GM18502 (cell line): ENCODE measurements at regions not wholly inside any gene's neighbourhood (a gene's known extent, or its start where the extent isn't known, plus 50 kb on each side); places are given as distances from the start of the nearest gene placed in this dataset.
A peak's percentile ranks its signal among the peaks of the same experiment; 100 is the strongest.
"Not testable (repeated sequence)": the region's sequence is repeated elsewhere in the genome, so short reads cannot be mapped to it uniquely, and the experiment has no call there.

Experiments used
- ATAC-seq: cut with Tn5 transposase; IDR thresholded peaks from one replicate; pipeline ENCODE4 v1.9.1; 2021; ENCODE audit warnings: mild to moderate bottlenecking; ENCODE audit not compliant: unreplicated experiment, poor library complexity

DNA sequence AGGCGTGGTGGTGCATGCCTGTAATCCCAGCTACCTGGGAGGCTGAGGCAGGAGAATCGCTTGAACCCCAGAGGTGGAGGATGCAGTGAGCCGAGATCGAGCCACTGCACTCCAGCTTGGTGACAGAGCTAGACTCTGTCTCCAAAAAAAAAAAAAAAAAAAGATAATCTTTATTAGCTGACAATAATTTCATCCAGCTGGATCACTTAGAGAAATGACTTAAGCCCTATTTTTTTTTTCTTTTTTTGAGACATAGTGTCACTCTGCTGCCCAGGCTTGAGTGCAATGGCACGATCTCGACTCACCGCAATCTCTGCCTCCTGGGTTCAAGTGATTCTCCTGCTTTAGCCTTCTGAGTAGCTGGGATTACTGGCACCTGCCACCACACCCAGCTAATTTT is 51.6 kb upstream of the MAP4K4 start:
- ATAC-seq = not testable (repeated sequence)

DNA sequence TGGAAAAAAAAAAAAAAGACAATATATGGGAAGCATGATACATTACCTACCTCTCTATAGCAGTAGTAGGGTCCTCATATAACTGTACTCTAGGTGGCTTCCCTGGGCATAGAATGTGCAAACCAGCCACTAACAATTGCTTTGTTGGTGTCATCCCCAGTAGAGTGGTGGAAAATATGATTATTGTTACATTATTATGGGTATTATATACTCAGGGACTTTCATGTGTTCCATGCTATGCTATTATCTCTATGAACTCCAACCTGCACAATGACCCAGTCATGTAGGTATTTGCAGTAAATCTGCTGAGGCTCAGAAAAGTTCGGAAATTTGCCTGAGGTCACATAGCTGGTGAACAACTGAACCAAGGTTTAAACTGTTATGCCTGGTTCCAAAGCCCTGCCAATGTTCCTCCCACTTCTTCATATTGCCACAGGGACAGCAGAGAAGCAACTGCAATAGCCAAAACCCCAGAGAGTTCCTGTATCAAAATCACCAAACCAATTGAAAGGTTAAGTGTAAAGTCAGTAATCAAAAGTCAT is 52.6 kb upstream of the MAP4K4 start:
- no peak for ATAC-seq

DNA sequence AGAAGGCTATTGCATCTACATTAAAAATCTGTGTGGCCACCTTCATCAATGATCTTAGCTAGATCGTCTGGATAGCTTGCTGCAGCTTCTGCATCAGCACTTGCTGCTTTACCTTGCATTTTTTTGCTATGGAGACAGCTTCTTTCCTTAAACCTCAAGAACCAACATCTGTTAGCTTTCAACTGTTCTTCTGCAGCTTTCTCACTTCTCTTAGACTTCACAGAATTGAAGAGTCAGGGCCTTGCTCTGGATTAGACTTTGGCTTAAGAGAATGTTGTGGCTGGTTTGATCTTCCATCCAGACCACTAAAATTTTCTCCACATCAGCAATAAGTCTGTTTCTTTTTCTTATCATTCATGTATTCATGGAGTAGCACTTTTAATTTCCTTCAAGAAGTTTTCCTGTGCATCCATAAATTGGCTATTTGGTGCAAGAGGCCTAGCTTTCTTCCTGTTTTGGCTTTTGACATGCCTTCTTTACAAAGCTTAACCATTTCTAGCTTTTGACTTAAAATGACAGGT is 54.4 kb upstream of the MAP4K4 start:
- no peak for ATAC-seq

DNA sequence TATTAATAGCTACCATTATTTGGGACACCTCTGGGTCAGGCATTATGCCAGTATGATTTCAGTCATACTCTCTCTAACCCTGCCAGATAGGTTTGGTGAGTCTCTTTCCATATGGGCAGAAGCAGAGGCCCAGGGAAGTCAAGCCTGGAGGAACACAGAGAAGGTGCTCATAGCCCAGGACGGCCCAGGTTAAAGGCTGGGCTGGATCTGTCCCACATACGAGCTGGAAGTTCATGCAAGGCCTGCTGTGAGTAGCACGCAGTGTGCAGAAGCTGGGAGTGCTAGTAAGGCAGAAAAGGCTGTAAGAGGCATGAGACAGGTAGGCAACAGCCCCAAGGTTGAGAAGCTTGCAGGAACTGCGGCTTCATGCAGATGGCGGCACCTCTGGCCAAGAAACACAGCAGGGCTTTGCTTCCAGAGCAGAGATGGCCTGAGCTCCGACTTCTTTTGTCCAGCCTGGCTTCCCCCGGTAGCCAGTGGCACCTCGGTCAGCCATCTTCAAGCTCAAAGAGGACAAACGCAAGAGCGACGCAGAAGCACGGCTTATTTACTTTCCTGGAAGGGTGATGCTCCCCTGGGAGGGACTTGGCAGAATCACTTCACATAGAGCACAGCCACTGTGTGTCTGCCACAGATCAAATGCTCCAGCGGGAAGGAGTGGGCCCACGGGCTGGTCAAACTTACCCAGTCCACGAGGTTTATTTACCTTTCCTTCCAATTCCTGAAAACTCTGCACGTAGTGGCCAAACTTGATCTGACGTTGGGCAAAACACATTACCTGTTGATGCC is 58.5 kb upstream of the MAP4K4 start:
- ATAC-seq = no peak

DNA sequence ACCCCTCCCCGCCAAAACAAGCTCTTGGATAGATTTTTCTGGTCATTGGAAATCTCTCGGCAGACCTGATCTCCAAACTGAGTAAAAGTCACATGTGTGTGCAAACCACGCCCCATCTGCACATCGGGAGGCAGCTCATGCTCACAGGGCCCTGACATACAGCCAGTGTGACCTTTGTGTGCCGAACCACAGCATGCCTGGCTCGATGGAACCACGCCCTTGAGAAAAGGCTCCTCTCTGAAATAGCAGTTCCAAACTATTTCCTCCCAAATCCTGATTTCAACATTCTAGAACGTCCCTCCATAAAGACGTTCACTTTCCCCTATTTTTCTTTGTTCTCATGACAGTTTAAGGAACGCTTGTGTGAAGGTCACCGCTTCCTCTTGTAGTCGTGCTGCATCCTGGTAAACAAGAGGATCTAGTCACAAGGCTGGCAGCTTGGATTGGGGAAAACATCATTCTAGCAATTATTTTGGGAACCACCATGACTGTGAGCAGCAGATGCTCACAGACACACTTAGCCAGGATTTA is 59.3 kb upstream of the MAP4K4 start:
- no peak for ATAC-seq

DNA sequence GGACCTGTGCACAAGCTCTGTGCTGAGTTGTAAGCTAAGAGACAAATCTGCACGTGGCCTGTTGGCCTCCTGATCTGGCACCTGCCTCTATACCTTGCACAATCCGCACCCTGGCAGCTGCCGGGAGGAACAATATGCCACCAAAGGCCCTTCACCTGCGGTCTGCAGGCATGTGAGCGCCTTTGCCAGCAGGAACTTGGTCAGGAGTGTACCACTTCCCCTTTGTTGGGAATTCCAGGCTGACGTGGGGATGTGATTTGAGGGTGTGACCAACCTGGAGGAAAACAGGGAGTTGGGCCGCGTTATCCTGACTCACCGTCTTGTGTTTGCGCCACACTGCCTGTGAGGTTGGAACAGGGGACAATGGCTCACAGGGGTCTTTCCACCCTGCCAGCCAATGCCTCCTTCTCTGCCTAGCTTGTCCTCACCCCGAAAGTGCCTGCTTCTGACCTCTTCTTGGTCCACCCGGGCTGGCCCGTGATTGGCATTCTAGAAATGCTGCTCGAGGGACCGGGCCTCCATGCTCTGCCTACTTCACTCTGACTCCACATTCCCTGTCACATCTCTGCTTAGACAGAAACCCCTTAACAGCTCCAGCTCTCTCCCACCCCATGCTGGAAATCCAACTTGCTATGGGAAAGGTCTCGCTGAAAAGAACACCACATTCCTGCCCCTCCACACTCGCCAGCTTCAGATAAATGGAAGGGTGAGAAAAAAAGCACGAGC is 67.1 kb upstream of the MAP4K4 start:
- no peak for ATAC-seq

DNA sequence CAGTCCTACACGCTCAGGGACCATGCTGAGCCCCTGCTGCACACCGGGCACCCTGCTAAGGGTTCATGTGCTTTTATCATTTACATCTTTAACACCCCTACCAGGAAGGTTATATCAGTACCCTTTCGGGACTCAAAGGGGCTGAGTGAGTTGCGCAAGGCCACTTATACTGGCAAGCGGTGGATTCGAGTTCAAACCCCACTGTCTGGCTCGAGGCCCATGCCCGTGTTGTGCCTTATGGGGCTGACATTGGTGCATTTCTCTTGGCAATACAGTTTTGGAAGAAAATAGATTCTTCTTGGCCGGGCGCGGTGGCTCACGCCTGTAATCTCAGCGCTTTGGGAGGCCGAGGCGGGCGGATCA is 69.5 kb upstream of the MAP4K4 start:
- ATAC-seq = no peak

DNA sequence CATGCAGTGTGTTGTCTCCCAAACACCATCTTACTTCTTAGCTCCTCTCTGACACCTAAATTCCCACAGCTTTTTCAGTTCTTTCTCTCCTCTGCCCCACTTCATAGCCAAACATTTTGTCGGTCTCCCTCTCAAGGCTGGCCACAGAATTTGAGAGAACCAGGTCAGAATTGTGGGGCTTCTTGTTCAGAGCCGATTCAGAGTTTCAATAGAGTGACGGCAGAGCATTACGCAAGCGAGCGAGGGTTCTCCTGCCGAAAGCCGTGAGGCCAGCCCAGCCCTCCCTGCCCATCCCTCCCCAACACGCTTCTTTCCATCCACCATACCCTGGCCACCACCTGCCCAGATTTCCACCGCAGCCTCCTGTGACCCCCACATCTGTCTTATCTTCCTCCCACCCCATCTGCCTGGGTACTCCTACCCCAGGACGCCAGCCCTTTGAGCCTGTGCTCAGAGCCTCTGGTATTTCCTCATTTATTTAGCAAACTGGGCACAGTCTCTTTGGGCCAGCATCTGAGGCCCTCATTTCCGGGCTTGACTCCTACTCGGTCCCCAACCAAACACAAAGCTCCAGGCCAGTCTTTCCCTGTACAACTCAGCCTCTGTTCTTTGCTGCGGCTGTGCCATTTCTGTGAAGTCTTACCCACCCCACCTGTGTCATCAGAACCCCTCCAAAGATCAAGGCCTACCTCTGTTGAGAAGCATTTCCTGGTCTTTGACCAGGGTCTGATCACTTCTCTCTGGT is 70.0 kb upstream of the MAP4K4 start:
- no peak for ATAC-seq

DNA sequence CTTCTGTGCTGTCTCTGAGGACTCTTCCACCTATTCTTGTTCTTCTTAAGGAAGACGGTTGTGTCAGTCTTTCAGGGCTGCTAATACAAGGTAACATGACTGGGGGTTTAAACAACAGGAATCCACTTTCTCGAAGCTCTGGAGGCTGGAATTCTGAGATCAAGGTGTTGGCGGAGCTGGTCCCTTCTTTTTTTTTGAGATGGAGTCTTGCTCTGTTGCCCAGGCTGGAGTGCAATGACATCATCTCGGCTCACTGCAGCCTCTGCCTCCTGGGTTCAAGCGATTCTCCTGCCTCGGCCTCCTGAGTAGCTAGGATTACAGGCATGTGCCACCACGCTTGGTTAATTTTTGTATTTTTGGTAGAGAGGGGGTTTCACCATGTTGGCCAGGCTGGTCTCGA is 71.7 kb upstream of the MAP4K4 start:
- not testable (repeated sequence) for ATAC-seq

DNA sequence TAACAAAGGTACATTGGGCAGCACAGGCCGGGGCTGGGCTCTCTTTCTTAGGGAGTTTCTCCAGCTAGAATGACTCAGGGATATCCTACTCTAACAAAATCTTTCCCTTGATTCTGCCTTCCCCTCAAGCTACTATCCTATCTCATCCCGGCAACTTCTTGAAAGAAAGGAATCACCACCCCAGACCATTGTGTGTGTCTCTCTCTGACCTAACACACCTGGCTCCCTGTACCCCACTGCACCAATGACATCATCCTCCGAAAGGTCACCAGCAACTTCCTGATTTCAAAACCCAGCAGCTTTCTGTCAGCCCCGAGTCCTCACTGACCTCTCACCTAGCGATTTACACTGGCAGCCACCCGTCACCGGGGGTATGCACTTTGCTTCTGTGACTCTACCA is 72.1 kb upstream of the MAP4K4 start:
- ATAC-seq = peak; percentile 40

DNA sequence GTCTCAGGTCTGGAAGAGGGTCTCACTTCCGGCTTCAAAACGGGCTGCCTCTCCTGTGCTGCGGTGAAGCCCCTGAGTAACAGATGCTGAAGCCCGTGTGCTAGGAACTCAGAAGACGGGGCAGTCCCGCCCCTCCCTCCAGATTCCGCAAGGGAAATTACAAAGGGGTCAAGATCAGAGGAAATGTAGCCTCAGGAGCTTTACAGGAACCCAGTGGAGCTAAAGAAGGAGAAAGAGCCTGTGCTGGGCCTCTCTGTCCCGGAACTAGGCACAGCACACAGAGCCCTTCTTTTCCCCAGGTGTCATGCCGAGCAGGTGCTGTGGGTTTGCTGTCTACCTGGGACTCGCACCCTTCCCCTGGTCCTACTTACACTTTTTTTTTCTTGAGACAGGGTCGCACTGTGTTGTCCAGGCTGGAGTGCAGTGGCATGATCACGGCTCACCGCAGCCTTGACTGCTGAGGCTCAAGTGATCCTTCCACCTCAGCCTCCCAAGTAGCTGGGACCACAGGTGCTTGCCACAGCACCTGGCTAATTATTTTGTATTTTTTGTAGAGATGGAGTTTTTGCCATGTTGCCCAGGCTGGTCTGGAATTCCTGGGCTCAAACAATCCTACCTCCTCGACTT is 72.7 kb upstream of the MAP4K4 start:
- ATAC-seq = no peak

DNA sequence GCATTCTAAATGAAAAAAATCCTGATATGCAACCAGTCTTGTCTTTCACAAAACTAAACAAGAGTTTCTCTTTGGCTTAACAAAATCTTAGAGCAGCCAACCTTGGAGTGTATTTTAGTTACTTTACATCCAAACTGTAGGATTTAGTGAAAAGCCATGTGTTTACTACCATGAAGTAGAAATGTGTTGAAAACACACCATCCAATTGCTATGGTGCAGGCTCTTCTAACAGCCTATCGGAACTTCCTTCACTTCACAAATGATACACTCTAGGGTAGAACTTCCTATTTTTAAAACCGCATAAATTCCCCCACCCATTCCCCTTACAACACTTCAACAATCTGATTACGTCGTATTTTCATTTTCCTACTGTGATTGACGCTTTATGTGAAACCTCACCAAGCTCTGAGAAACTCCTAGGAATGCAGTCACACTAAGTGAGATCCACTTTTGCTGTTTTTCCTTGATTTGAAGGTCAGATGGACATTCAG is 74.4 kb upstream of the MAP4K4 start:
- peak; percentile 79 for ATAC-seq

DNA sequence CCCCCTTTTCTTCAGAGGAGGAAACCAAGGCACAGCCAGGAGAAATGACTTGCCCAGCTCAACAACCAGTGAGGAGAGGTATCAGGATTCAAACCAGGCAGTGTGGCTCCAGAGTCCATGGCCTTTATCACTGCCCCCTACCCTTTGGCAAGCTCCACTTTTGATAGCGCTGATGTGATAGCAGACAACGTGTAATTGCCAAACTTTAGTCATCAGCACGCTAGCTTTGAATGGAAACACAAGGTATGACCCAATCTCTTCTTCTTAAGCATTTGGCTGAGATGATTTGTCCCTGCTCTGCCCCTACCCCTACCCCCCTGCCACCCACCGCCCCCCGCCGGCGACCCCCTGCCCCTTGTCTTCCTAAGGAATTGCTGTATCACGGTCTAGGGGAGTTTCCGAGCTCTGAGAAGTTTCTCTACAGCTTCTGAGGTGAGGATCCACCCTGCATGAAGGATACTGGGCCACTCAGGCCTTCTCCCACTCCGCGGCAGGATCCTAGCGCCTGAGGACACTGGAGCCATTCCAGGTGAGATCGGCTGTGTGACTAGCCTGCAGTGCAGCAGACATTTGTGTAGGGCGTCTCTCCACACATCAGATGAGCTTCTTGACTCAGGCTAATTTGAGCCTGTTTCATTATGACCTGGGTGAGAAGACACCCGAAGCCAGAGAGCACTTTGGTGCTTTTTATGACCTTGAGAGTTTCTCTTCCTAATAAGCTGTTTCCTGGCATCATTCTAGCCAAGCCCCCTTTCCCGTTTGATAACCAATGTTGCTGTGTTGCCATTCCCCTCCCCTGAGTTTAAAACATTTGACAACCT is 75.1 kb upstream of the MAP4K4 start:
- ATAC-seq = peak; percentile 90

DNA sequence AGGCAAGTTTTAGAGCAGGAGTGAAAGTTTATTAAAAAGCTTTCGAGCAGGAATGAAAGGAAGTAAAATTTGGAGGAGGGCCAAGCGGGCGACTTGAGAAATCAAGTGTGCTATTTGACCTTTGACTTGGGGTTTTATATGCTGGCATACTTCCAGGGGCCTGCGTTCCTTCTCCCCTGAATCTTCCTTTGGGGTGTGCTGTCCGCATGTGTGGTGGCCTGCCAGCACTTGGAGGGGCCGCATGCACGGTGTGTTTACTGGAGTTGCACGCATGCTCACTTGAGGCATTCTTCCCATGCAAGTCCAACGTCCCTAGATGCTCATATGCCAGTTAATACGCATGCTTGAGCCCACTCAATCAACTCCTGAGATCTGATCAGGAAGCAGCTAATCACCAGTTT is 78.3 kb upstream of the MAP4K4 start:
- no peak for ATAC-seq

DNA sequence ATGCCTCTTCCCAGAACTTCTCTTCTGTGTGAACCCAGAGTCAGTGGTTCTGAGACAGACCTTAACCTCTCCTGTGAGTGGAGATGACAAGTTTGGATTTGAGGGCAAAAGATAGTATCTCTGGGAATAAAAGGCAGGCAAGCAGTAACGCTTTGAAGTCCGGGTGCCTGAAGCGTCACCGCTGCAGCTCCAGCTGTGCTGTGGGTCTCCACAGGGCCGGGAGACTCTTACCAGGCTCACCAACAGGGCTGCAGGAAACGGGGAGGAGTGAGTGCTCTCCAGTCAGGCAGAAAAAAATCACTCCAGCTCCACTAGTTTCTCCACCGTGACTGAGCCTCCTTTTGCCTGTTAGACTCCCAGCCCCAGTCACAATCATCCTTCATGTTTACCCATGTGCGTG is 79.7 kb upstream of the MAP4K4 start:
- ATAC-seq = no peak

DNA sequence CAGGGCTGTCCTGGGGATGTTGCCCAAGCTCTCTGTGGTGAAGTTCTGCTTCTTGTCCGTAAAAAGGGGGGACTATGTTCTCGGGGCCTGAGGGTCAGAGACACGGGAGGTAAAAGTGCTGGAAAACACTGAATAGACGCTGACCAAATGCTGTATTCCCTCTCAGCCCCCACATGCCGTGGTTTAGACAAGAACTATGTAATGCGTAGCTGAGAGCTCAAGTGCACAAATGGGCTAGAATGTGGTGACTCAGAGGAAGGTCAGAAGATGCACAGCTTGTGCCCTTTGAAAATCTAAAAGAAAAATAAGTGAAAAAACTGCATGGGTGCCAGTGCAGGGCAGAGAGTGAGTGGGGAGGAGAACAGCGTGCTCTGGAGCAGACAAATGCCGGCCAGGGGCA is 80.3 kb upstream of the MAP4K4 start:
- ATAC-seq = no peak

DNA sequence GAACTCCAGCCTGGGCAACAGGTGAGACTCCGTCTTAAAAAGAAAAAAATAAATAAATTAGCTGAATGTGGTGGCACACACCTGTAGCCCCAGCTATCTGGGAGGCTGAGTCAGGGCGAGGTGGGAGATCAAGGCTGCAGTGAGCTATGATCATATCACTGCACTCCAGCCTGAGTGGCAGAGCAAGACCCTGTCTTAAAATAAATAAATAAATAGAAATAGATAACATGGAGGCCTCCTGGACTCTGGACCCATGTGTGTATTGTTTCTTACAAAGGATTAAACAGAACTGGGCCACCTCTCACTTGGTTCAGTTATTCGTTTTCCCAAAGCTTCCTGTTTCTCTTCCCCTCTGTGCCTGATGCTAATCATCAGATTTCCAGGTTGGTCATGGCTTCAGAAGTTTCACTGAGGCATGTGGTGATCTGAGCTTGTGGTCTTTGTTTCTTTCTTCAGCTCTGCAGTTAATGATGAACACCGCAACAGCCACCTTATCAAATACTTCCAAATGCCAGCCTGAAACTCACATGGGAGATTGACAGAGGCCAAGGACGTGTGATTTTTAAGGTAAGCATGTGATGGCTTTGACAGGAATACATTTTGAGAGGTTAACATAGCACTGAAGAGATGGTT is 83.3 kb upstream of the MAP4K4 start:
- ATAC-seq = no peak

DNA sequence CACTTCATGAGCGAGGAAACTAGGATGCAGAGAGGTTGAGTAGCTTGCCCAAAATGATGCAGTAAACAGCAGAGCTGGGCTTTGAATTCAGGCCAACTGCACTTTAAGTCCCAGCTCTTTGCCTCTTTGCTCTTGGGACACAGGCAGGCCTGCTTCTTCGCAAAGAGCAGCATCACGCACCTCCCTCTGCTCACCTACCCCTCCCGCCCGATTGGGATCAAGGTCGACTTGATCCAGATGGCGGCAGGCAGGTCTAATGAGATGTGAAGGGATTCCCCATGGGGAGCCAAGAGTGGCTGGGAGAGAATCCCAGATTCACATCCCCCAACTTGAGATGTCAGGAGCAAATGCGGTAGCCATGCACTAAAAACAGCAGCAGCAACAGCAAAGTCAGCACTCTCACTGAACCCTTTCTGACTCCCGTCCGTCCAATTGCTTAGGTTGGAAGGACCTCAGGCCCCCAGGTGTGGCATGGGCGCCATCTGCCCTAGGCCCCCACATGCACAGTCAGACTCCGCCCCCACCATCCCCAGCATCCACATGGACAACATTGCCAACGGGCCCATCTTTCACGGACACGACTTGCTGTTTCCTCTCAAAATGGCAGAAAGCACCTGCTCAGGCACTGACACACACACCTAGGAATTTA is 84.3 kb upstream of the MAP4K4 start:
- no peak for ATAC-seq
